ENCODE measurements at regions not wholly inside any gene's neighbourhood (a gene's known extent, or its start where the extent isn't known, plus 50 kb on each side); places are given as distances from the start of the nearest gene placed in this dataset.
A peak's percentile ranks its signal among the peaks of the same experiment; 100 is the strongest.

GRCh38 chr4:187289371-187289770, 565.7 kb upstream of the FAT1 start:
- no peak for DNase-seq
- H3K36me3 ChIP-seq = no peaks in the 10 kb centered on the region

DNA sequence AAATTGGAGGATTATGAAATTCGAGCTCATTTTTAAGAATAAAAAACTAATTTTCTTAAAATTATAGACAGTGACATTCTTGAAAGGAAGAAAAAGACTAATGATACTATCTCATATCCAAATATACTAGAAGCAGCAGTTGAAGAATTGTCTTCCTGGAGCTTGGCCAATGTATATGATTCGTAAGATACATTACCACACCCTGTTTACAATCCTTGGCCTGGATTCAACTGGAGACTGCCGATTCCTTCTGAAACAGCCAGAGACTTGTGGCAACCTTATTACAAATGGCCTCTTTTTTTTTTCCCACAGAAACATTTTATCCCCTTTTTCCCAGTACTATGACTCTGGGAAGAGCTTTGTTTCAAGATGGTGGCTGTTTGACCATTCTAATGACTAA, 571.2 kb upstream of the FAT1 start:
- Histone ChIP-seq H3K27me3 (no peaks in the 10 kb centered on the region), H3K4me1 (no peaks in the 10 kb centered on the region), H3K4me3 (ENCODE audit: low read depth, low read length) (no peak overlapping the region), H3K9me3 (no peaks in the 10 kb centered on the region), H3K36me3 (no peaks in the 10 kb centered on the region)
- DNase-seq = no peak
- TF ChIP-seq CTCF (IDR thresholded peaks at IDR 0.05; ENCODE audit: low read depth, low read length) = no peak

More at GRCh38 chr4:187289371-187289770, 565.7 kb upstream of the FAT1 start:
- no peak overlapping the region for H3K4me3 ChIP-seq (ENCODE audit: low read depth, low read length)
- no peaks in the 10 kb centered on the region for H3K9me3 ChIP-seq
- TF ChIP-seq CTCF (IDR thresholded peaks at IDR 0.05; ENCODE audit: low read depth, low read length) = no peak
- H3K27me3 ChIP-seq = no peaks in the 10 kb centered on the region
- H3K4me1 ChIP-seq = no peaks in the 10 kb centered on the region

- no peaks in the 10 kb centered on the region for H3K36me3 ChIP-seq
- TF ChIP-seq CTCF (IDR thresholded peaks at IDR 0.05; ENCODE audit: low read depth, low read length) = no peak
- no peak for DNase-seq
- no peaks in the 10 kb centered on the region for H3K4me1 ChIP-seq
- H3K27me3 ChIP-seq = no peaks in the 10 kb centered on the region
- no peak overlapping the region for H3K4me3 ChIP-seq (ENCODE audit: low read depth, low read length)
- no peaks in the 10 kb centered on the region for H3K9me3 ChIP-seq
These were observed 578.3 kb upstream of the FAT1 start for GRCh38 chr4:187301923-187302322.

- Histone ChIP-seq H3K9me3 (no peaks in the 10 kb centered on the region), H3K4me3 (ENCODE audit: low read depth, low read length) (no peak overlapping the region), H3K27me3 (no peaks in the 10 kb centered on the region), H3K4me1 (no peaks in the 10 kb centered on the region), H3K36me3 (no peaks in the 10 kb centered on the region)
- TF ChIP-seq CTCF (IDR thresholded peaks at IDR 0.05; ENCODE audit: low read depth, low read length) = no peak
- no peak for DNase-seq
These were observed 578.9 kb upstream of the FAT1 start for GRCh38 chr4:187302457-187303150.

DNA sequence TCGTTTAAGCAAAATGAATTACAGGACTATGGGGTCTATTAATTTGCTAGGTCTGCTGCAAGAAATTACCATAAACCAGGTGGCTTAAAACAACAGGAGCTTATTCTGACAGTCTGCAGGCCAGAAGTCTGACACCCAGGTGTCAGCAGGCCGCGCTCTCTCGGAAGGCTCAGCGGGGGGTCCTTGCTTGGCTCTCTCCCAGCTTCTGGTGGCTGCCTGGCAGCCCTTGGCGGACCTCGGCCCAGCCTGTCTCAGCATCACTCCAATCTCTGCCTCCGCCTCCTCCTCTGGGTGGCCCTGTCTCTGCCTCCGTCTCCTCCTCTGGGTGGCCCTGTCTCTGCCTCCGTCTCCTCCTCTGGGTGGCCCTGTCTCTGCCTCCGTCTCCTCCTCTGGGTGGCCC, 580.5 kb upstream of the FAT1 start:
- Histone ChIP-seq H3K9me3 (no peaks in the 10 kb centered on the region), H3K36me3 (no peaks in the 10 kb centered on the region), H3K27me3 (no peaks in the 10 kb centered on the region), H3K4me3 (ENCODE audit: low read depth, low read length) (no peak overlapping the region), H3K4me1 (no peaks in the 10 kb centered on the region)
- no peak for TF ChIP-seq CTCF (IDR thresholded peaks at IDR 0.05; ENCODE audit: low read depth, low read length)
- DNase-seq = peak; percentile 28

DNA sequence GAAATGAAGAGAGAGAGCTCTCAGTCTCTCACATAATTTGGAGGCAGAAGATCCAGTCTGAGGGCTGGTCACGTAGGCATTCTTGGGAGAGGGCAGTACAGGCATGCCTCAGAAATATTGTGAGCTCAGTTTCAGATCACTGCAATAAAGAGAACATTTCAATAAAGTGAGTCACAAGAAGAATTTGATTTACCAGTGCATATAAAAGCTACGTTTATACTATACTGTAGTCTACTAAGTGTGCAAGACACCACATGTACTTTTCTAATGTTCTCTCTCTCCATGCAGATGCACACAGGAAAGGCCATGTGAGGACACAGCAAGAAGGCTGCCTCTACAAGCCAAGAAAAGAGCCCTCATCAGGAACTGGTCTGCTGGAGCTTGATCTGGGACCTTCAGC, 583.5 kb upstream of the FAT1 start:
- Histone ChIP-seq H3K9me3 (no peaks in the 10 kb centered on the region), H3K4me3 (ENCODE audit: low read depth, low read length) (no peak overlapping the region), H3K4me1 (no peaks in the 10 kb centered on the region), H3K36me3 (no peaks in the 10 kb centered on the region), H3K27me3 (no peaks in the 10 kb centered on the region)
- no peak for TF ChIP-seq CTCF (IDR thresholded peaks at IDR 0.05; ENCODE audit: low read depth, low read length)
- DNase-seq = no peak

Data from BE2C (cell line).